ENCODE measurements at regions not wholly inside any gene's neighbourhood (a gene's known extent, or its start where the extent isn't known, plus 50 kb on each side); places are given as distances from the start of the nearest gene placed in this dataset.
A peak's percentile ranks its signal among the peaks of the same experiment; 100 is the strongest.

DNA sequence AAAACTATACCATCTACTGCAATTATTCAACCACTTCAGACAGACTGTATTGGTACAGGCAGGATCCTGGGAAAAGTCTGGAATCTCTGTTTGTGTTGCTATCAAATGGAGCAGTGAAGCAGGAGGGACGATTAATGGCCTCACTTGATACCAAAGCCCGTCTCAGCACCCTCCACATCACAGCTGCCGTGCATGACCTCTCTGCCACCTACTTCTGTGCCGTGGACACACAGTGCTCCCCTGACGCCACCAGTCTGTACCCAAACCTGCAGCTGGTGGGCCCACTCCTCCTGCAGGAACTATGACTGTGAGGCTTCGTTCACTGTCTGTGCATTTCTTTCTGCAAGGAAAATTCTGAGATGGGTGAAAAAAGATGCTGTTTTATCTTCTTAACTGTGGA, 284.7 kb downstream of the DAD1 start:
- Histone ChIP-seq H3K9me3 (ENCODE audit: control insufficient read depth, insufficient read depth, low read depth, low read length) (no peaks in the 10 kb centered on the region), H3K4me3 (ENCODE audit: low read depth in 2 of 2, low read length in 2 of 2) (no peak overlapping the region), H3K4me1 (ENCODE audit: control insufficient read depth, insufficient read depth, low read length) (no peaks in the 10 kb centered on the region), H3K27me3 (ENCODE audit: control insufficient read depth, insufficient read depth, low read length) (peaks cover 3% of the 10 kb centered on the region; the same call in 1 of the 2 replicates), H3K36me3 (ENCODE audit: control insufficient read depth, insufficient read depth, low read length) (no peaks in the 10 kb centered on the region), H3K27ac (ENCODE audit: low read length) (no peak overlapping the region)
- TF ChIP-seq POLR2AphosphoS5 (IDR thresholded peaks at IDR 0.05; ENCODE audit: low read depth, low read length) (no peak), SIN3A (IDR thresholded peaks at IDR 0.05; ENCODE audit: borderline replicate concordance, insufficient read depth, low read depth, low read length) (no peak), TCF7L2 (IDR thresholded peaks at IDR 0.05; ENCODE audit: low read depth, low read length) (no peak)
- TF ChIP-seq, protein P1, sequence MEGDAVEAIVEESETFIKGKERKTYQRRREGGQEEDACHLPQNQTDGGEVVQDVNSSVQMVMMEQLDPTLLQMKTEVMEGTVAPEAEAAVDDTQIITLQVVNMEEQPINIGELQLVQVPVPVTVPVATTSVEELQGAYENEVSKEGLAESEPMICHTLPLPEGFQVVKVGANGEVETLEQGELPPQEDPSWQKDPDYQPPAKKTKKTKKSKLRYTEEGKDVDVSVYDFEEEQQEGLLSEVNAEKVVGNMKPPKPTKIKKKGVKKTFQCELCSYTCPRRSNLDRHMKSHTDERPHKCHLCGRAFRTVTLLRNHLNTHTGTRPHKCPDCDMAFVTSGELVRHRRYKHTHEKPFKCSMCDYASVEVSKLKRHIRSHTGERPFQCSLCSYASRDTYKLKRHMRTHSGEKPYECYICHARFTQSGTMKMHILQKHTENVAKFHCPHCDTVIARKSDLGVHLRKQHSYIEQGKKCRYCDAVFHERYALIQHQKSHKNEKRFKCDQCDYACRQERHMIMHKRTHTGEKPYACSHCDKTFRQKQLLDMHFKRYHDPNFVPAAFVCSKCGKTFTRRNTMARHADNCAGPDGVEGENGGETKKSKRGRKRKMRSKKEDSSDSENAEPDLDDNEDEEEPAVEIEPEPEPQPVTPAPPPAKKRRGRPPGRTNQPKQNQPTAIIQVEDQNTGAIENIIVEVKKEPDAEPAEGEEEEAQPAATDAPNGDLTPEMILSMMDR (IDR thresholded peaks at IDR 0.05), result no peak
- TF ChIP-seq, protein P2, sequence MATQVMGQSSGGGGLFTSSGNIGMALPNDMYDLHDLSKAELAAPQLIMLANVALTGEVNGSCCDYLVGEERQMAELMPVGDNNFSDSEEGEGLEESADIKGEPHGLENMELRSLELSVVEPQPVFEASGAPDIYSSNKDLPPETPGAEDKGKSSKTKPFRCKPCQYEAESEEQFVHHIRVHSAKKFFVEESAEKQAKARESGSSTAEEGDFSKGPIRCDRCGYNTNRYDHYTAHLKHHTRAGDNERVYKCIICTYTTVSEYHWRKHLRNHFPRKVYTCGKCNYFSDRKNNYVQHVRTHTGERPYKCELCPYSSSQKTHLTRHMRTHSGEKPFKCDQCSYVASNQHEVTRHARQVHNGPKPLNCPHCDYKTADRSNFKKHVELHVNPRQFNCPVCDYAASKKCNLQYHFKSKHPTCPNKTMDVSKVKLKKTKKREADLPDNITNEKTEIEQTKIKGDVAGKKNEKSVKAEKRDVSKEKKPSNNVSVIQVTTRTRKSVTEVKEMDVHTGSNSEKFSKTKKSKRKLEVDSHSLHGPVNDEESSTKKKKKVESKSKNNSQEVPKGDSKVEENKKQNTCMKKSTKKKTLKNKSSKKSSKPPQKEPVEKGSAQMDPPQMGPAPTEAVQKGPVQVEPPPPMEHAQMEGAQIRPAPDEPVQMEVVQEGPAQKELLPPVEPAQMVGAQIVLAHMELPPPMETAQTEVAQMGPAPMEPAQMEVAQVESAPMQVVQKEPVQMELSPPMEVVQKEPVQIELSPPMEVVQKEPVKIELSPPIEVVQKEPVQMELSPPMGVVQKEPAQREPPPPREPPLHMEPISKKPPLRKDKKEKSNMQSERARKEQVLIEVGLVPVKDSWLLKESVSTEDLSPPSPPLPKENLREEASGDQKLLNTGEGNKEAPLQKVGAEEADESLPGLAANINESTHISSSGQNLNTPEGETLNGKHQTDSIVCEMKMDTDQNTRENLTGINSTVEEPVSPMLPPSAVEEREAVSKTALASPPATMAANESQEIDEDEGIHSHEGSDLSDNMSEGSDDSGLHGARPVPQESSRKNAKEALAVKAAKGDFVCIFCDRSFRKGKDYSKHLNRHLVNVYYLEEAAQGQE (IDR thresholded peaks at IDR 0.05; ENCODE audit: insufficient read depth in 1 of 2, low read depth in 2 of 2, low read length in 1 of 2), result no peak
- in situ Hi-C loops (cut with HindIII; ENCODE audit: low pct_unique_long_range_greater_than_20kb, low sequenced_read_pairs) (no loop called here), intact Hi-C loops (cut with micrococcal nuclease; ENCODE audit: unreplicated experiment) (no loop called here)
- ATAC-seq, result no peak
- ChIA-PET CTCF (interaction anchor here (0.7 kb wide), 1 partner anchor 165 kb away, joined by 4 read pairs; no protein-coding TSS in a partner anchor), POLR2A (no interaction called here)
- BruUV-seq (replicated peaks), result no TSS peak
- no peak for DNase-seq (ENCODE audit: low read depth, low spot score)

DNA sequence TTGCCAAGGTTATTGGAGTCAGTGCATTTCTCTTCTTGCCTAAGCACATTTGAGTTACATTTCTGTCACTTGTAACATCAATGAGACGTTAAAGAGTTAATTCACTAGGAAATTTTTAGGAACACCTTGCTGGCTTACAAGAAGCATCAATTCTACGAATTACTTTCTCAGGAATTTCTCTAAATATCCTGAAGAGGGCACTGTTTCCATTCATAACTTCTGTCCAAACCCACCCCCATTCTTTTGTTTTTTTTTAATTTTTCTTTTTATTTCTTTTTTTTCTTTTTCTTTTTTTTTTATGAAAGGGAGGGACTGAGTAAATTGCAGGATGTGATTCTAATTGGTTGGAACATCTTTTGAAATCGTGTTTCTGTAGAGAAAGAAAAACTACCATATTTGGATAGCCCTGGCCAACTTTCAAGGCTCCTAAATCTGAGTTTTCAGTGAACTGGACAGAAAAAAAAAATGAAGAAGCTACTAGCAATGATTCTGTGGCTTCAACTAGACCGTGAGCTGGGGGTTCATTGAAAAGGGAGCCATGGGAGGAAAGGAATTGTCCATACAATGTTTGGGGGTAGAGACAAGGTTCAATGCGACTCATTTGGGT, 285.3 kb downstream of the DAD1 start:
- in situ Hi-C loops (cut with HindIII; ENCODE audit: low pct_unique_long_range_greater_than_20kb, low sequenced_read_pairs) (no loop called here), intact Hi-C loops (cut with micrococcal nuclease; ENCODE audit: unreplicated experiment) (no loop called here)
- DNase-seq (ENCODE audit: low read depth, low spot score) (no peak), ATAC-seq (no peak)
- Histone ChIP-seq H3K4me3 (ENCODE audit: low read depth in 2 of 2, low read length in 2 of 2) (no peak overlapping the region), H3K9me3 (ENCODE audit: control insufficient read depth, insufficient read depth, low read depth, low read length) (no peaks in the 10 kb centered on the region), H3K36me3 (ENCODE audit: control insufficient read depth, insufficient read depth, low read length) (no peaks in the 10 kb centered on the region), H3K4me1 (ENCODE audit: control insufficient read depth, insufficient read depth, low read length) (no peaks in the 10 kb centered on the region), H3K27me3 (ENCODE audit: control insufficient read depth, insufficient read depth, low read length) (peaks cover 3% of the 10 kb centered on the region; the same call in 1 of the 2 replicates), H3K27ac (ENCODE audit: low read length) (no peak overlapping the region)
- no peak for TF ChIP-seq TCF7L2 (IDR thresholded peaks at IDR 0.05; ENCODE audit: low read depth, low read length)
- TF ChIP-seq, protein P1 (IDR thresholded peaks at IDR 0.05), result peak; percentile 58; the same call in 1 of the 2 replicates
- ChIA-PET POLR2A (no interaction called here), CTCF (interaction anchor here (0.7 kb wide), 1 partner anchor 165 kb away, joined by 4 read pairs; no protein-coding TSS in a partner anchor)
- no TSS peak for BruUV-seq (replicated peaks)
